GM21825 (cell line): ENCODE measurements at regions not wholly inside any gene's neighbourhood (a gene's known extent, or its start where the extent isn't known, plus 50 kb on each side); places are given as distances from the start of the nearest gene placed in this dataset.

Experiments used
- ATAC-seq: cut with Tn5 transposase; IDR thresholded peaks from one replicate; pipeline ENCODE4 v1.9.1; 2021; ENCODE audit warnings: mild to moderate bottlenecking, moderate library complexity; ENCODE audit not compliant: unreplicated experiment

GRCh38 chr2:104745846-104746245 is 108.1 kb upstream of the POU3F3 start:
- no peak for ATAC-seq

- ATAC-seq, result no peak
These were observed 107.6 kb upstream of the POU3F3 start for GRCh38 chr2:104746299-104746698.

GRCh38 chr2:104746858-104747257 is 107.1 kb upstream of the POU3F3 start:
- no peak for ATAC-seq

GRCh38 chr2:104749856-104750460 is 104.0 kb upstream of the POU3F3 start:
- no peak for ATAC-seq

GRCh38 chr2:104752504-104752903 is 101.4 kb upstream of the POU3F3 start:
- no peak for ATAC-seq

- ATAC-seq, result no peak
These were observed 98.7 kb upstream of the POU3F3 start for GRCh38 chr2:104755026-104755878.

- no peak for ATAC-seq
These were observed 97.8 kb upstream of the POU3F3 start for GRCh38 chr2:104756118-104756517.

GRCh38 chr2:104757056-104757455 is 96.9 kb upstream of the POU3F3 start:
- no peak for ATAC-seq

GRCh38 chr2:104758199-104758620 is 95.7 kb upstream of the POU3F3 start:
- ATAC-seq, result no peak

- no peak for ATAC-seq
These were observed 91.9 kb upstream of the POU3F3 start for GRCh38 chr2:104762031-104762430.

- ATAC-seq, result no peak
These were observed 87.2 kb upstream of the POU3F3 start for GRCh38 chr2:104766683-104767082.

- ATAC-seq, result no peak
These were observed 85.2 kb upstream of the POU3F3 start for GRCh38 chr2:104768694-104769093.

- no peak for ATAC-seq
These were observed 84.8 kb upstream of the POU3F3 start for GRCh38 chr2:104769096-104769495.

- ATAC-seq, result no peak
These were observed 80.9 kb upstream of the POU3F3 start for GRCh38 chr2:104772996-104773395.

GRCh38 chr2:104774631-104775030 is 79.3 kb upstream of the POU3F3 start:
- no peak for ATAC-seq

GRCh38 chr2:104777721-104778120 is 76.2 kb upstream of the POU3F3 start:
- ATAC-seq, result no peak

- ATAC-seq, result no peak
These were observed 72.8 kb upstream of the POU3F3 start for GRCh38 chr2:104781151-104781550.

GRCh38 chr2:104784264-104784663 is 69.7 kb upstream of the POU3F3 start:
- ATAC-seq, result no peak

GRCh38 chr2:104786204-104786603 is 67.7 kb upstream of the POU3F3 start:
- ATAC-seq, result no peak

- no peak for ATAC-seq
These were observed 67.1 kb upstream of the POU3F3 start for GRCh38 chr2:104786821-104787220.

GRCh38 chr2:104787298-104788065 is 66.4 kb upstream of the POU3F3 start:
- ATAC-seq, result no peak
